ENCODE measurements at regions not wholly inside any gene's neighbourhood (a gene's known extent, or its start where the extent isn't known, plus 50 kb on each side); places are given as distances from the start of the nearest gene placed in this dataset.

- DNase-seq (ENCODE audit: low read depth), result no peak
These were observed 510.6 kb downstream of the CPS1 start for GRCh38 chr2:211067029-211067428.

GRCh38 chr2:211068108-211068780 is 511.8 kb downstream of the CPS1 start:
- no peak for DNase-seq (ENCODE audit: low read depth)

- no peak for DNase-seq (ENCODE audit: low read depth)
These were observed 514.1 kb downstream of the CPS1 start for GRCh38 chr2:211070547-211070946.

- no peak for DNase-seq (ENCODE audit: low read depth)
These were observed 520.9 kb downstream of the CPS1 start for GRCh38 chr2:211077216-211077767.

GRCh38 chr2:211084352-211084751 is 528.0 kb downstream of the CPS1 start:
- DNase-seq (ENCODE audit: low read depth), result no peak

- no peak for DNase-seq (ENCODE audit: low read depth)
These were observed 528.8 kb downstream of the CPS1 start for GRCh38 chr2:211085056-211085680.

- no peak for DNase-seq (ENCODE audit: low read depth)
These were observed 529.6 kb downstream of the CPS1 start for GRCh38 chr2:211086049-211086448.

GRCh38 chr2:211089127-211089526 is 532.7 kb downstream of the CPS1 start:
- no peak for DNase-seq (ENCODE audit: low read depth)

GRCh38 chr2:211093743-211094303 is 537.4 kb downstream of the CPS1 start:
- DNase-seq (ENCODE audit: low read depth), result no peak

- no peak for DNase-seq (ENCODE audit: low read depth)
These were observed 547.6 kb downstream of the CPS1 start for GRCh38 chr2:211103989-211104388.

GRCh38 chr2:211113334-211114175 is 557.2 kb downstream of the CPS1 start:
- DNase-seq (ENCODE audit: low read depth), result no peak

- DNase-seq (ENCODE audit: low read depth), result no peak
These were observed 558.5 kb downstream of the CPS1 start for GRCh38 chr2:211114826-211115455.

GRCh38 chr2:211117026-211117425 is 560.6 kb downstream of the CPS1 start:
- no peak for DNase-seq (ENCODE audit: low read depth)

- DNase-seq (ENCODE audit: low read depth), result no peak
These were observed 569.9 kb downstream of the CPS1 start for GRCh38 chr2:211126256-211126655.

GRCh38 chr2:211127501-211127900 is 571.1 kb downstream of the CPS1 start:
- DNase-seq (ENCODE audit: low read depth), result no peak

- DNase-seq (ENCODE audit: low read depth), result no peak
These were observed 571.9 kb downstream of the CPS1 start for GRCh38 chr2:211128287-211128686.

- DNase-seq (ENCODE audit: low read depth), result no peak
These were observed 573.4 kb downstream of the CPS1 start for GRCh38 chr2:211129798-211130197.

GRCh38 chr2:211132046-211132445 is 575.6 kb downstream of the CPS1 start:
- no peak for DNase-seq (ENCODE audit: low read depth)

GRCh38 chr2:211132573-211132972 is 576.2 kb downstream of the CPS1 start:
- DNase-seq (ENCODE audit: low read depth), result no peak

- no peak for DNase-seq (ENCODE audit: low read depth)
These were observed 577.4 kb downstream of the CPS1 start for GRCh38 chr2:211133766-211134165.

GRCh38 chr2:211138551-211138950 is 582.2 kb downstream of the CPS1 start:
- DNase-seq (ENCODE audit: low read depth), result no peak

GRCh38 chr2:211141646-211142045 is 585.2 kb downstream of the CPS1 start:
- no peak for DNase-seq (ENCODE audit: low read depth)
